Mucosa of rectum (tissue), 2 donors: ENCODE measurements at regions not wholly inside any gene's neighbourhood (a gene's known extent, or its start where the extent isn't known, plus 50 kb on each side); places are given as distances from the start of the nearest gene placed in this dataset.
A peak's percentile ranks its signal among the peaks of the same experiment; 100 is the strongest.

Source experiments
- H3K27ac ChIP-seq, 2 donors: one replicate each; pipeline ENCODE4 v1.7.0; 2013; ENCODE audit warnings: inconsistent platforms in 2 of 2, low read depth in 2 of 2, low read length in 2 of 2
- H3K27me3 ChIP-seq, 2 donors: one replicate each; pipeline ENCODE4 v1.7.0; 2013; ENCODE audit warnings: low read length in 2 of 2; ENCODE audit not compliant: control insufficient read depth in 2 of 2, insufficient read depth in 2 of 2
- H3K36me3 ChIP-seq, 2 donors: one replicate each; pipeline ENCODE4 v1.7.0; 2013; ENCODE audit warnings: low read length in 2 of 2; ENCODE audit not compliant: control insufficient read depth in 2 of 2, insufficient read depth in 2 of 2
- H3K4me1 ChIP-seq, 2 donors: one replicate each; pipeline ENCODE4 v1.7.0; 2013; ENCODE audit warnings: low read length in 2 of 2, mild to moderate bottlenecking in 1 of 2; ENCODE audit not compliant: control insufficient read depth in 2 of 2, insufficient read depth in 2 of 2
- H3K4me3 ChIP-seq, 2 donors: one replicate each; pipeline ENCODE4 v1.7.0; 2013; ENCODE audit warnings: low read length in 2 of 2
- H3K9ac ChIP-seq, 2 donors: one replicate each; pipeline ENCODE4 v1.7.0; 2013; ENCODE audit warnings: low read length in 2 of 2, low read depth in 1 of 2, mild to moderate bottlenecking in 1 of 2
- H3K9me3 ChIP-seq, 2 donors: one replicate each; pipeline ENCODE4 v1.7.0; 2013; ENCODE audit warnings: low read length in 2 of 2; ENCODE audit not compliant: control insufficient read depth in 2 of 2
- donor health status: healthy.
- donor health status: Normal muscosa, but diverticular disease.

DNA sequence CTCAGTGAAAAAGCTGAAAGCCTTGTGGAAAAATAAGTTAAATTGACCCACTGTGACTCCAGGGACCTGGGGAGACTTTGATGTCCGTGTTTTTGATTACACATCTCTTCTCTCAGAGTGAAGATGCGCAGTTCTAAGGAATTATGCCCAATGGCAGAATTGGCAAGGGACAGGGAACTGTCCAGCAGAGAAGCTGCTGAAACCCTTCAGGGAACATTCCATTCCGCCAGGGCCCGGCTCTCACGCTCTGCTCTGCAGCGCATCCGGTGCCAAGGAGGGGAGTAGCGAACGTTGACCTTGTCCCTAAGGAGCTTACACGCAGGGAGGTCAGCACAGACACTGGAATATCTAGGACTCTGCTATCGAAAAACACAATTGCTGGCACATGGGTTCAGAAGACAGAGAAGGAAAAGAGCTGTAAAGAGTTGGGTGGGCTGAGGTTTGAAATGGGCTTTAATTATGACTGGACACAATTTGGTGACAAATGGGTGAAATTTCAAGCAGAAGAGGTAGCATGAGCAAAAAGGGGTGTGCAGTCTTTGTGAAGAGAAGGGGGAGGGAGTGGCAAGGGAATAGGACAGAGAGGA is 64.5 kb upstream of the B3GAT1 start:
- no peaks in the 10 kb centered on the region for H3K9me3 ChIP-seq
- no peaks in the 10 kb centered on the region for H3K27me3 ChIP-seq
- no peak overlapping the region for H3K4me3 ChIP-seq
- no peak overlapping the region for H3K27ac ChIP-seq
- H3K4me1 ChIP-seq = no peaks in the 10 kb centered on the region
- no peak overlapping the region for H3K9ac ChIP-seq
- H3K36me3 ChIP-seq = peaks cover 4 to 15% of the 10 kb centered on the region in 2 donors

DNA sequence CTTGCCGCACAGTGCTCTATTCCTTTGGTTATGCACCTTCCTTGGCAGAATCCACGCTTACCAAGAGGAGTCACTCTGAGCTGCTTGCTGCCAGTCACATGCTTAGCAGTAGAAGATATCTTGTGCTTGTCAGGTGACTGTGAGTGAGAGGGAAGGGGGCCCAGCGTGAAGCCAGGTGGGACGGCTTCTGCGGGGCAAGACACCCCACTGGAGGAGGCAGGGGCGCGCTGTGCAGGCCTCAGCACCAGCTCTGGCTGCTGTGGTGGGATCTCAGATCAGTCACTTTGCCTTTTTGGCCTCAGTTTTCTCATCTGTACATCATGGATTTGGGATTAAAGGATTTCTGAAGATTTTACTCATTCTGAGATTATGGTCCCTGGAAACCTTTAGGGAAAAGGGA is 63.9 kb upstream of the B3GAT1 start:
- H3K4me1 ChIP-seq = no peaks in the 10 kb centered on the region
- H3K36me3 ChIP-seq = peaks cover 6 to 18% of the 10 kb centered on the region in 2 donors
- no peaks in the 10 kb centered on the region for H3K9me3 ChIP-seq
- H3K4me3 ChIP-seq = no peak overlapping the region
- H3K27me3 ChIP-seq = no peaks in the 10 kb centered on the region
- no peak overlapping the region for H3K27ac ChIP-seq
- H3K9ac ChIP-seq = no peak overlapping the region

DNA sequence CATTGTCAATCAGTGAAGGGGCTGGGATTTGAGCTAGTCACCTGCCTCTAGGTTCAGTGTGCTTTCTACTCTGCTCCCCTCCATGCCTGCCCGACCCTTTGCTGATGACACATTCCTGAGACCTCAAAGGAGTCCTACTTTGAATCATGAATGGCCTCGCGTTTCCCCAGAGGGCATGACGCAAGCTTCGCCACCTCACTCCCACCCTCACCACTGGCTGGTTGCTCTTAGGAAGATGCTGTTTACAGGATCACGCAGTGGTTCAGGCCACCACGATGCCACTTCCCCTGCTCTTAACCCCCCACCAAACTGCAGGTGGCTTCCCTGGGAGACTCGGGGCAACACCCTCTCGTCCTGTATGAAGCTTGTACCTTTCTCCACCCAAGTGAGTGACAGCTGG is 62.9 kb upstream of the B3GAT1 start:
- H3K9ac ChIP-seq = no peak overlapping the region
- no peak overlapping the region for H3K4me3 ChIP-seq
- H3K27ac ChIP-seq = no peak overlapping the region
- H3K27me3 ChIP-seq = no peaks in the 10 kb centered on the region
- H3K9me3 ChIP-seq = no peaks in the 10 kb centered on the region
- H3K36me3 ChIP-seq = peaks cover 6 to 15% of the 10 kb centered on the region in 2 donors
- H3K4me1 ChIP-seq = no peaks in the 10 kb centered on the region

DNA sequence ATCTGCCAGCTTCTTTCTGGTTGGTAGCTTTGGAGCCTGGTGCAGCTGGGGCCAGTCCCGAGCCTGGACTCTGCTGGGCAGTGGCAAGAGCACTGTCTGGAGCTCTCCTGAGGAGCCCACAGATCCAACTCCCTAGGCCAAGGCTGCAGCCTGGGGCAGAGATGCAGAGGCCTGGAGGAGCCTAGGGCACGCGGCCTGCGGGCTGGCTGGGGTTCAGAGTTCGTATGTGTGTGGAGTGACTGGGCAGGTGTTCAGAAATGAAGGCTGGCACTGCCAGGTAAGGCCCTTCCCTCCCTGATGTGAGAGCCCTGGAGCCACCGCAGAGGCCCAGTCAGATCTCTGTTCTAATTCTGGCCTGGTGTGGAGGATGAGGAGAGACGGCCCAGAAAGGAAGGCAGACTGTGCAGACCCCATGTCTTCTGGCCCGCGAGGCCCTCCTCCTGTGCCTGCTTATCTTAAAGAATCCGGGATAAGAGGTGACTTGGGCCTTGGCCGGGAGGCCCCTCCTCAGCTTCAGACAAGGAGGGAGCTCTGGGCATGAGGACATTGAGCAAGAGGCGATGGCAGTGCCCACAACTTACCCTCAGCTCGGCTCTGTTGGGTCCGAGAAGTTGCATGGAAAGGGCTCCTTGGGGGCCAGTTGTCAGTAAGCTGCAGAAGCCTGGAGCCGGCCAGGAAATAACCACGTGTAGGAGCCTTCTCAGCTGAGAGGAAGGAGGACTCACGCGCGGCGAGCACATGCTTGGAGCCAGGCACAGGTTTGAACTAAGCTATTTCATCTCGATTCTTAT is 62.2 kb upstream of the B3GAT1 start:
- no peak overlapping the region for H3K27ac ChIP-seq
- no peak overlapping the region for H3K9ac ChIP-seq
- peaks cover 6 to 17% of the 10 kb centered on the region in 2 donors for H3K36me3 ChIP-seq
- H3K9me3 ChIP-seq = no peaks in the 10 kb centered on the region
- no peaks in the 10 kb centered on the region for H3K27me3 ChIP-seq
- H3K4me1 ChIP-seq = no peaks in the 10 kb centered on the region
- no peak overlapping the region for H3K4me3 ChIP-seq

DNA sequence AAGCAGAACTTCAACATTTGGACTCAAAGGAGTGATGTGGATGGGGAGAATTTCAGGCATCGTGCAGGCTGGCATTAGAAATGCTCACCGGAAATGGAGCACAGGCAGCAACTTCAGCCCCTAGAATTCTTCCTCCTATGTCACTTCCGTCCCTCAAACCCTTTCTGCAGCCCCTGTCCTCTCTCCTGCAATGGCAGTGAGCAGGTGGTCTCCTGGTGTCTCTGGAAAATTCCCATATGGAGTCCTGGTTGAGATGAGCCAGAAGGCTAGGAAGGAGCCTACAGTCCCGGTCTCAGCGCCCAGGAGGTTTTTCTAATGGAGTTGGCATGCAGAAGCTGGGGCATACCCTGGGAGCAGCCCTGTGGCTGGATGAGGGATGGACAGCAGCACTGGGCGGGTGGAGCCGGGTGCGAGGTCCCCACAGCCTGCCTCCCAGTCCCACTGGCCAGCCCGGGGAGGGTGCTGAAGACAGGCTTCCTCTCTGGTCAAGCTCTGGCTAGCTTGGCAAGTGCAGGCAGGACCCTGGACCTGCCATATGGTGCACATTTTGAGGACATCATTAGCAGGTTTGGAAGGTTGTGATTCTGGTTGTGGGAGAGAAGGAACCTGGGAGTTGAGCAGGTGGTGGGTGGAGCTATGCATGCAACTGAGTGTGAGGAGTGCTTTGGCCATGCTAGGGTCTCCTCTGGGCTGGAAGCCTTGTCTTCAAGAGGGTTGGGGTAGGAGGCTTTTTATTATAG is 59.8 kb upstream of the B3GAT1 start:
- H3K9ac ChIP-seq = no peak overlapping the region
- no peak overlapping the region for H3K27ac ChIP-seq
- peaks cover 6 to 17% of the 10 kb centered on the region in 2 donors for H3K36me3 ChIP-seq
- no peak overlapping the region for H3K4me3 ChIP-seq
- H3K27me3 ChIP-seq = no peaks in the 10 kb centered on the region
- H3K4me1 ChIP-seq = peaks cover 5 to 17% of the 10 kb centered on the region in 2 donors
- H3K9me3 ChIP-seq = no peaks in the 10 kb centered on the region

DNA sequence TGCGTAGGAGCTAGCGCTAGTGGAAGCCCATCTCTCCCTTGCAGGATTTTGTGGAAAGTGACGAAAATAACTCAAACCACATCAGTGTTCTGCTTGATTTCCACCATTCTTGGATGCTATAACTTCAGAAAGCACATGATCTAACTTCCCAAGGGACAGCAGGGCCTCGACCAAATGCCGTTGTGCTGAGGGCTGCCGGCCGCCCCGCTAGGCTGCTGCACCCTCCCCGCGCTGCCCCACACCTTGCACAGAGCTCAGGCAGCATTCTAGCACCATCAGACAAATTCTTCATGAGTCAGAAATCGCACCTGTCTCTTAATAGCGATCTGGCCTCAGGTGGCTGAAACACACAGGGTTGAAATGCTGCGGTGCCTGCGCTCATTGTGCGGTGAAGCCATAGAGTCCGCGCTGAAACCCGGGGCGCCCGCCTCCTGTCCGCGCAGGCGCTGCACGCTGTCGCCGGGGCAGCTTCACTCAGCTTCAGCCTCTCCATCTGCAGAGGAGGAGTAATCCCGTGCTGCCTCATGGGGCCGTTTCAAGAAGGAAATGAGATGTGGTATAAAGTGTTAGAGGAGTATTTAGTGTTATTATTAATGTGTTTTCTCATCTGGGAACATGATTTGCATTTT is 59.2 kb upstream of the B3GAT1 start:
- Histone ChIP-seq H3K27ac (no peak overlapping the region), H3K4me3 (no peak overlapping the region), H3K27me3 (no peaks in the 10 kb centered on the region), H3K9me3 (no peaks in the 10 kb centered on the region), H3K4me1 (peaks cover 5 to 20% of the 10 kb centered on the region in 2 donors), H3K36me3 (peaks cover 6 to 17% of the 10 kb centered on the region in 2 donors), H3K9ac (no peak overlapping the region)

DNA sequence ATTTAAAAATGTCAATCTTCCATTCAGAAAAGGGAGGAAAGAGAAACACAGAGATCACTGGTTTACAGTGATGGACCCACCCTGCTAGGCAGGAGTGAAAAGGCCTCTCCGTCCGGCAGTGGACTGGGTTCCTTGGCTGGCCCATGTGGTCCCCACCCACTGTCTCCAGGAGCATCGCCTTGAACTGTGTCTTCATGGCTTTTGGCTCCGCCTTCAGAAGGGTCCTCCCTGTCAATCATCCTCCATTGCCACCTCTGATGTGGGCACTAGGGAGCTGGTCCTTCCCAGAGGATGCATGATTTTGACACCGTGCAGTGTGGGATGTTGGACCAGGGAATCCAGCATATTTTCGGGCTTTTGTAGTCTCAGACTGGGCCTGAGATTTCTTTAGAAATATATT is 58.2 kb upstream of the B3GAT1 start:
- Histone ChIP-seq H3K9me3 (no peaks in the 10 kb centered on the region), H3K36me3 (peaks cover 6 to 14% of the 10 kb centered on the region in 2 donors), H3K27me3 (no peaks in the 10 kb centered on the region), H3K4me1 (peaks cover 10 to 20% of the 10 kb centered on the region in 2 donors), H3K27ac (no peak overlapping the region), H3K4me3 (no peak overlapping the region), H3K9ac (no peak overlapping the region)

DNA sequence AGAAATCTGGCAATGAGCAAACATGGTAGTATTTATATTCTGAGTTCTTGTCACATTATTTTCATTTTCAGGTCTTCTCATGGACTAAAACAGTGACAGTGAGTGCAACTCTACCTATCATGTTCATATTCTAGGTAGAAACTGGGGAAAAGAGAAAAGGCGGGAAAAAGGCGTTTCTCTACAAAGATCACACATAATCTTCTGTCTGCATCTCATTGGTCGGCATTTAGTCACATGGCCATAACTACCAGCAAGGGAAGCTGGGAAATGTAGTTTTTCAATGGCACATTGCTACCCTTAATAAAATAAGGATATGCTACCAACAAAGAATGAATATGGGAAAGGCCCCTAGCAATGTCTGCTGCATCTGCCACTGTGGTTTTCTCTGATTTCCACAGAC is 57.6 kb upstream of the B3GAT1 start:
- no peak overlapping the region for H3K4me3 ChIP-seq
- no peak overlapping the region for H3K27ac ChIP-seq
- H3K9ac ChIP-seq = no peak overlapping the region
- H3K36me3 ChIP-seq = peaks cover 6 to 9% of the 10 kb centered on the region in 2 donors
- H3K27me3 ChIP-seq = no peaks in the 10 kb centered on the region
- H3K4me1 ChIP-seq = peaks cover 10 to 20% of the 10 kb centered on the region in 2 donors
- H3K9me3 ChIP-seq = no peaks in the 10 kb centered on the region

DNA sequence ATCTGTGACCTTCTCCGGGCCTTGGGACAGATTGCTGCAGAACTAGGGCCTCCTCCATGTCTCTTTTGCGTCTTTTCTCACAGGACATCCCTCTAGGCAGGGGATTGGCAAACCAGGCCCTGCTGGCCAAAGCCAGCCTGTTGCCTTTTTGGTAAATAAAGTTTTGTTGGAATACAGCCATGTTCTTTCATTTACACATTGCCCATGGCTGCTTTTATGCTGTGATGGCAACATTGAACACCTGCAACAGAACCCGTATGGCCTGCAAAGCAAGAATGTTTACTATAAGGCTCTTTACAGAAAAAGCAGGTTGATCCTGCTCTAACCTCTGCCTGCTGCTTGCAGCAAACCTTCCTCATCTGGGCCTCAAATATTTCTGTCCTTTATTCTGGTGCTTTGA is 56.8 kb upstream of the B3GAT1 start:
- H3K9ac ChIP-seq = peak overlapping the region; percentile 0 to 19
- H3K27ac ChIP-seq = peak overlapping the region; percentile 80 to 90
- H3K4me3 ChIP-seq = peak overlapping the region; percentile 64 to 79
- H3K27me3 ChIP-seq = no peaks in the 10 kb centered on the region
- H3K36me3 ChIP-seq = peaks cover 5 to 8% of the 10 kb centered on the region in 2 donors
- no peaks in the 10 kb centered on the region for H3K9me3 ChIP-seq
- peaks cover 10 to 20% of the 10 kb centered on the region in 2 donors for H3K4me1 ChIP-seq
